ENCODE measurements at regions not wholly inside any gene's neighbourhood (a gene's known extent, or its start where the extent isn't known, plus 50 kb on each side); places are given as distances from the start of the nearest gene placed in this dataset.

DNA sequence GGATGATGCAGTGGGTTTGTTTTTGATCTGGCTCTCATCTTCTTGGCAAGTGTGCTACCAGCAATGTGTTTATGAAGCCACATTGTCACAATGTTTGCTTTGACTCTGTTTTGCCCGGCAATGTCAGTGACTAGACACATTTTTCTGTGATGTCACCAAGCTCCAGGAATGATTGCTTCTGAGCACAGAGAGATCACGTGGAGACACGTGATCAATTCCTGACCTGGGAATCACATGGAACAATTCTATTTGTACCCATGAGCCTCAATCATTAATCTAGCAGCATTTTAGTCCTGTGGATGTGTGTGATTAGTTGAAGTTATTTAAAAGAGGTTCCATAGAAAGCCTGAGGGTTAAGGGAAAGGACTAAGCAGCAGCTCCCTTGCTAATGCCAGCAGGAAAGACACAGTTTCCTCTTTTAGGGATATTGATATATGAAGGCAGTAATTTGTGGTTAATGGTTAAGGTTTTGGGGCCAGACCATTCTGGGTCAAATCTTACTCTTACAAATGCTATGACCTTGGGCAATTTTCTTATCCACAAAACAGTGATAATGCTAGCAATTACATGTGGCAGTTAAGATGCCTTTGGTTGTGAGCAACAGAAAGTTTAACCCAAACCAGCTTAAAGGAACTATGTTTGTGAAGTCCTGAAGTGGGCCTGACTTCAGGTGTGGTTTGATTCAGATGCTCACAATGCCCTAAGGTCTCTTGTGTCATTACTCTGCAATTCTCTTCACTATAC, 59.0 kb downstream of the FASLG start:
- no peaks in the 10 kb centered on the region for H3K27me3 ChIP-seq (ENCODE audit: control insufficient read depth, insufficient read depth, low read length)
- H3K36me3 ChIP-seq (ENCODE audit: control insufficient read depth, insufficient read depth, low read length), result no peaks in the 10 kb centered on the region
- no peak for DNase-seq (ENCODE audit: low read depth)
- H3K4me3 ChIP-seq (ENCODE audit: low read depth, low read length), result no peak overlapping the region
- TF ChIP-seq CTCF (IDR thresholded peaks at IDR 0.05; ENCODE audit: insufficient read depth, low read length, poor library complexity, severe bottlenecking), result no peak

DNA sequence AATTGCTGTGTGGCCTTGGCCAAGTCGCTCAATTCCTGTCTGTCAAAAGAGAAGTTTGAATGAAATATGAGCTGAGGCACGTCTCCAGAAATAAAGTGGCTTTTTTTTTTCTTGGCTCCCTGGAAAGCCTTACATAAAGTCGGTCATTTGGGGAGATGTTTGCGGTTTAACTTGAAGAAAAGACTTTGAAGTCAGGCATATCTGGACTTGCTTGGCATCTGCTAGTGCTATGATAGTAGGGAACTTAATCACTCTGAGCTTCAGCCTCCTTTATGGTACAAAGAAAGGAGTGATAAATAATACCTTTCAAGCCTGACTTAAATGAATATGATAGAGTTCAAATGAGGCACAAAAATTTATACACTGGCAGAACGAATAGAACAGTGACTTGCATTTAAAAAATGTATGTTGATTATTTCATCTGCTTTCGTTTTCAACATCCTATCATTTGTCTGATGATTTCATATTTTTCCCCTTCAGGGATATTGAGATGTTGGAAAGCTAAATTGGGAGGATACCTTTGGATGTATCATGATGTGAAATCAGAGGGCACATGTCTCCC, 60.2 kb downstream of the FASLG start:
- no peaks in the 10 kb centered on the region for H3K36me3 ChIP-seq (ENCODE audit: control insufficient read depth, insufficient read depth, low read length)
- H3K4me3 ChIP-seq (ENCODE audit: low read depth, low read length), result no peak overlapping the region
- no peak for DNase-seq (ENCODE audit: low read depth)
- no peak for TF ChIP-seq CTCF (IDR thresholded peaks at IDR 0.05; ENCODE audit: insufficient read depth, low read length, poor library complexity, severe bottlenecking)
- H3K27me3 ChIP-seq (ENCODE audit: control insufficient read depth, insufficient read depth, low read length), result no peaks in the 10 kb centered on the region

- no peak for DNase-seq (ENCODE audit: low read depth)
- peak; percentile 76 for TF ChIP-seq CTCF (IDR thresholded peaks at IDR 0.05; ENCODE audit: insufficient read depth, low read length, poor library complexity, severe bottlenecking)
- no peak overlapping the region for H3K4me3 ChIP-seq (ENCODE audit: low read depth, low read length)
- H3K36me3 ChIP-seq (ENCODE audit: control insufficient read depth, insufficient read depth, low read length), result no peaks in the 10 kb centered on the region
- H3K27me3 ChIP-seq (ENCODE audit: control insufficient read depth, insufficient read depth, low read length), result no peaks in the 10 kb centered on the region
Measured at GRCh38 chr1:172719694-172720138, 60.8 kb downstream of the FASLG start.

GRCh38 chr1:172720339-172720738, 61.4 kb downstream of the FASLG start:
- TF ChIP-seq CTCF (IDR thresholded peaks at IDR 0.05; ENCODE audit: insufficient read depth, low read length, poor library complexity, severe bottlenecking), result no peak
- Histone ChIP-seq H3K36me3 (ENCODE audit: control insufficient read depth, insufficient read depth, low read length) (no peaks in the 10 kb centered on the region), H3K4me3 (ENCODE audit: low read depth, low read length) (no peak overlapping the region), H3K27me3 (ENCODE audit: control insufficient read depth, insufficient read depth, low read length) (no peaks in the 10 kb centered on the region)
- DNase-seq (ENCODE audit: low read depth), result no peak

GRCh38 chr1:172723251-172723650, 64.3 kb downstream of the FASLG start:
- DNase-seq (ENCODE audit: low read depth), result no peak
- Histone ChIP-seq H3K27me3 (ENCODE audit: control insufficient read depth, insufficient read depth, low read length) (no peaks in the 10 kb centered on the region), H3K36me3 (ENCODE audit: control insufficient read depth, insufficient read depth, low read length) (no peaks in the 10 kb centered on the region), H3K4me3 (ENCODE audit: low read depth, low read length) (no peak overlapping the region)
- TF ChIP-seq CTCF (IDR thresholded peaks at IDR 0.05; ENCODE audit: insufficient read depth, low read length, poor library complexity, severe bottlenecking), result no peak

GRCh38 chr1:172724232-172724631, 65.3 kb downstream of the FASLG start:
- H3K27me3 ChIP-seq (ENCODE audit: control insufficient read depth, insufficient read depth, low read length), result no peaks in the 10 kb centered on the region
- DNase-seq (ENCODE audit: low read depth), result no peak
- H3K4me3 ChIP-seq (ENCODE audit: low read depth, low read length), result no peak overlapping the region
- no peak for TF ChIP-seq CTCF (IDR thresholded peaks at IDR 0.05; ENCODE audit: insufficient read depth, low read length, poor library complexity, severe bottlenecking)
- no peaks in the 10 kb centered on the region for H3K36me3 ChIP-seq (ENCODE audit: control insufficient read depth, insufficient read depth, low read length)
